ENCODE measurements at regions not wholly inside any gene's neighbourhood (a gene's known extent, or its start where the extent isn't known, plus 50 kb on each side); places are given as distances from the start of the nearest gene placed in this dataset.

DNA sequence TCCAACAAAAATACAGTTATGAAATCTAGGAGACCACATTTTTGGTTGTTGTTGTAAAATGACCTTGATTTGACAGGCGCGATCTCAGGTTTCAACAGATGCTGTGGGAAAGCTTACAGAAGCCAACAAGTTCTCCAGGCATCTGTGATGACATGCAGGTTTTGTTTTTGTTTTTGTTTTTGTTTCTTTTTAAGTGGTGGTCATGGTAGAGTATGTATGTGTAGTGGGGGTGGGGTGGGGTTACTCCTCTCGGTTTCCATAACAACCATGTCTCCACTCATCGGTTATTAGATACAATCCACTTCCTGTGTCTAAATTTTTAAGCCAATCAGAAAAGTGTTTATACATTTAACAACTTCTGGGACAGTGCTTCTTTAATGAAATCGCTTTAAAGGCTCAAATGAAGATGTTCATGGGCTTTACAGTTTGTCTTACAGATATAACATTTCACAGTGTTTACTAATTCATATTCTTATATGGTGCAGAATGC lies 199.9 kb upstream of the FOXN3 start:
- H3K4me1 Mint-ChIP-seq = peaks cover 83% of the 10 kb centered on the region
- H3K9me3 Mint-ChIP-seq = no peaks in the 10 kb centered on the region
- H3K27ac Mint-ChIP-seq = peak overlapping the region; percentile 94
- H3K4me3 Mint-ChIP-seq = peak overlapping the region; percentile 95
- peaks cover 4% of the 10 kb centered on the region for H3K36me3 Mint-ChIP-seq
- no peaks in the 10 kb centered on the region for H3K27me3 Mint-ChIP-seq

DNA sequence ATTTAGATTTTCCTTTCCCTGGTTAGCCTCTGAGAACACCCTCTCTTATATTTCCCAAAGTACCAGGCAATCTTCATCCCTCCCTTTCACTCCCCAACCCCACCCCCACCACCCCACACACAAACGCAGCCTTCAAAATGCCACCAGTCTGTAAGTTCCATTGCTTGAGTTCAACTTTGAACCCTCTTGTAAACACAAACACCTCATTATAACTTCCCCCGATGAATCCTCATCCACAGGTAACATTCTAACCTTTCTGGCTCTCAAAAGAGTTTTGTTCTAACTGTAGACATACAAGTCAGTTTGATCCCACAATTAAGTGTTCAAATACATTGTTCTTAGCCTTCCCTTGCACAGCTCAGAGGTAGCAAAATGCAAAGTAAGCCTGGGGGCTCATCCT lies 199.4 kb upstream of the FOXN3 start:
- no peaks in the 10 kb centered on the region for H3K9me3 Mint-ChIP-seq
- peak overlapping the region; percentile 95 for H3K4me3 Mint-ChIP-seq
- H3K27me3 Mint-ChIP-seq = no peaks in the 10 kb centered on the region
- H3K4me1 Mint-ChIP-seq = peaks cover 81% of the 10 kb centered on the region
- peak overlapping the region; percentile 94 for H3K27ac Mint-ChIP-seq
- peaks cover 6% of the 10 kb centered on the region for H3K36me3 Mint-ChIP-seq

DNA sequence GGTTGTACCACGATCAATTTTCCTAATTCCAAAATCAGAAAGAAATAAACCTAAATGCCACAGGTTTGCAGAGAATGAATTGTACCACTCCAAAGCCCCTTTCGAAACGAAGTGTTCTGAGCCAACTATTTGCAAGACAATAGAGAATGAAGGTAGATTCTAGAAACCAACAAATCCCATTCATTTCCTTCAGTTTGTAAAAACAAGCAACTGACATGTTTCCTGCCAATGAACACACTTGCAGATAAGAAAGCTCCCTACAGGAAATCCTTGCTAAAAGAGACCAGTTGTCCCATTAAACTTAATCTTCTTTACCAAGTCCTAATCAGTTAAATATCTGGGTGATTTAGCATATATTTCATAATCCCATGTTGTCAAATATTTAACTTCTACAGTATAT lies 198.4 kb upstream of the FOXN3 start:
- peak overlapping the region; percentile 95 for H3K4me3 Mint-ChIP-seq
- peaks cover 80% of the 10 kb centered on the region for H3K4me1 Mint-ChIP-seq
- H3K27ac Mint-ChIP-seq = peak overlapping the region; percentile 91
- peaks cover 12% of the 10 kb centered on the region for H3K36me3 Mint-ChIP-seq
- no peaks in the 10 kb centered on the region for H3K27me3 Mint-ChIP-seq
- H3K9me3 Mint-ChIP-seq = no peaks in the 10 kb centered on the region

DNA sequence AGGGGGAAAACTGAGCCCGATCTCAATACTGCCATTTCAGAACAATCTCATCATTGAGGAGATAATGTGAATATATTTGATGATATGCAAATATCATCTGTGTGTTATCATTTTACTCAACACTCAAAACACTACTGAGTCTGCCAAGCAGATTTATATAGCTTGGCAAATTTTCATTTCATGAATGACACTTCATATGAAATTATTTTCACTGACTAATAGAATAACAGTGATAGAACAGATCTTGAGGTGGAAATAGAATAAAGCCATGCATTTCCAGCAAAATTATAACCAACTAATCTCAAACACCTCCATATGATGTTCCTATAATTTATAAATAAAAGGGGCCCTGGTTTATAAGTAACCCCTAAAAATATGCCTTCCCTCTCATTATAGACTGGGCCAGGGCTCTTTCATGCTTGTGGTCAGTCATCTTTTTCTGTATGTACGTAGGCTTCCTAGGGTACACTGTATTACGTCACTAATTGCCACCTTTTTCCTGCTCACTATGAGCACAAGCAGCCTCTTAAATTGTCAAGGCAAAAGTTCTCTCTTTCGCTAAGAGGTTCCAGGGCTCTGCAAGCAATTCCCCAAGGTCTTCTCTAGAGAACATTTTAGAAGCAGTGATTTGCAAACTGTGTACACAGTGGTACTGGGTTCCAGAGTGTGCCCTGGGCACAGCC lies 197.1 kb upstream of the FOXN3 start:
- Mint-ChIP-seq H3K27me3 (no peaks in the 10 kb centered on the region), H3K36me3 (peaks cover 12% of the 10 kb centered on the region), H3K27ac (peak overlapping the region; percentile 86), H3K9me3 (no peaks in the 10 kb centered on the region), H3K4me1 (peaks cover 80% of the 10 kb centered on the region), H3K4me3 (peak overlapping the region; percentile 78)

DNA sequence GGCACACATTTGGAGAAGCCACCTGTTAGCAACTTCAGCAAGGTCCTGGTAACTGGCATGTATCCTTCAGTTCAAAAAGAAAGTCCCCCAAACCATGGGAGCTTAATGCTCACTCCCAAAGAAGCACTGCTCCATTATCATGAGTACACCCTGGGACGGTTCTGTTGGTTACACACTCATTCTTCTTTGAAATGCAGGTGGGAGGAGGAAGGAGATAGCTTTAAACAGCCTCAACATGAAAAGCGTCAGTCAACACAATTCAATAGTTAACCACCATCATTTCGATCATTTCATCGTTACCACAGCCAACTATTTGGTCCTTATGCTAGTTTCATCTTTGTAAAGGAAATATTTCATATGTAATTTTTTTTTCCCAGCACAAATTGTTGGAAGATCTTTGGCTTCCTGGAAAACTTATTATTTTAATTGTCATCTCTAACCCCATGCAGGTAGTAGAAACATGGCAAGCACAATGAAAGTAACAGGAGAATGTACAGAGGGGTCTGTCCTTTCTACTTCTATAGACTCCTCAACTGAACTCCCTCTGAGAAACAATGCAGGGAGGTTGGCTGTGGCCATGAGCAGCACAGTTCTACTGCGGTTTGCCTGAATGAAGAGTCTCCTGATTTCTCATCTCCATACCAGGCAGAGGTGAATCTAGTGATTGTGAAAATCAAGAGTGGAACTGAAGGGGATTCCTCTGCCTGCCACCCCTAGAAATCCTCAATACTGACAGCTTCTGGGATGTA lies 196.4 kb upstream of the FOXN3 start:
- Mint-ChIP-seq H3K4me1 (peaks cover 85% of the 10 kb centered on the region), H3K4me3 (peak overlapping the region; percentile 78), H3K36me3 (peaks cover 18% of the 10 kb centered on the region), H3K27me3 (no peaks in the 10 kb centered on the region), H3K9me3 (no peaks in the 10 kb centered on the region), H3K27ac (peak overlapping the region; percentile 86)

DNA sequence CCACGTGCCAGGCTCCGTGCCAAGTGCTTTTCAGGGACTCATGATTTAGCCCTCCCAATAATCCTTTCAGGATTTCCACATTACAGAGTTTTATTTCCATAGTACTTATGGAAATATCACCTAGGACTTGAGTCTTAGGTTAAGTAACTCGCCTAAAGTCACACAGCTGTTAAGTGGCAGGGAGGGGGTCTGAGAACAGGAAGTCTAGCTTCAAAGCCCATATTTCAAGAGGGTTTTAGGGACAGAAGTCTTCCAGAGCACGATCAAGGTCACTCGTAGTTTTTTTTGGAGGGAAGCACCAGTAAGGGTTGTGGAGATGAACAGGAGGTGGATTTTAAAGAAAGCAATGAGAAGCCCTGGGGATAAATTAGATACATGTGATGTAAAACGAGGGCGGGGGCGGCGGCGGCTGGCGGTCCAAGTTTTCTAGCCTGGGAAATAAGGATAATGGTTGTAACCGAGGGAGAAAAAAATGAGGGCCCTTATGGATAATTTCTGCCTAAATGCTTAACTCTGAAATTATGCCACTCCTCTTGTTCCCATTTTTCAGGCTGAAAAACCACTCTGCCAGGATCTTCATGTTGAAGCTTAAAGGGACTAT lies 192.6 kb upstream of the FOXN3 start:
- Mint-ChIP-seq H3K4me3 (peak overlapping the region; percentile 38), H3K27ac (no peak overlapping the region), H3K9me3 (no peaks in the 10 kb centered on the region)

DNA sequence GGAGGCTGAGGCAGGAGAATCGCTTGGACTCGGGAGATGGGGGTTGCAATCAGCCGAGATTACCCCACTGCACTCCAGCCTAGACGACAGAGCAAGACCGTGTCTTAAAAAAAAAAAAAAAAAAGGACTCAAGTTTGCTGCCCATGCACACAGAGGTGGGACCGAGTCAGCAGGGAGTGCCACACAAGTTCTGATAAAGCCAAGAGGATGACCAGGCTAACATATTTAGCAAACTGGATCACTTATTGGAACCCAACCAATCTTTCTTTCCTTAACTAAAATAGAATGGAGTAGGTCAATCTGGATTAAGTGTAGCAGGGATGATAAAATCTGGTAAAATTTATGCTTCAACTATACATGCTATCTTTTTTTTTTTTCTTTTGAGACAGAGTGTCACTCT lies 190.4 kb upstream of the FOXN3 start:
- Mint-ChIP-seq H3K36me3 (peaks cover 40% of the 10 kb centered on the region), H3K27me3 (no peaks in the 10 kb centered on the region), H3K27ac (no peak overlapping the region), H3K9me3 (no peaks in the 10 kb centered on the region), H3K4me3 (no peak overlapping the region), H3K4me1 (peaks cover 84% of the 10 kb centered on the region)

More for the DNA sequence above, 192.6 kb upstream of the FOXN3 start:
- Mint-ChIP-seq H3K27me3 (no peaks in the 10 kb centered on the region), H3K4me1 (peaks cover 84% of the 10 kb centered on the region), H3K36me3 (peaks cover 37% of the 10 kb centered on the region)

DNA sequence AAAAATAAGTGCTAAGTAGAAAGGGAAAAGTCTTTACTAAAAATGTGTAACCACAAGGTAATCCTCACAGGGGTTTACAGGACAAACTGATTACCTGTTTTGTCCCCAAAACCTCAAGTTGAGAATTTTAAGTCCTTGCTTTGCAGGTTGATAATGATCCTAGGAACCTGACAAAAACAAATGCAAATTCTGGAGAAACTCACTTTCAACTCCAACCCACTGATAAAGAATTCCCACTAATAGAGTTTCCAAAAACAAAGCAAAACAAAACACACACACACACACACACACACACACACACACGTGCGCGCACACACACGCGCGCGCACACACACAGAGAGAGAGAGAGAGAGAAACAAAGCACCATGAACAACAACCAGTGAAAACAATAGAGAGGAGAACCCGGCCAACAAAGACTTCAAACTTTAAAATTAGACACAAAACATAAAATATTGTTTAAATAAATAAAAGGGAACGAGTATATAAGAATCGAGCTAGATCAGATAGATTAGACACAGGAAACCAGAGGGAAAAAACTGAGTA lies 187.0 kb upstream of the FOXN3 start:
- Mint-ChIP-seq H3K9me3 (peaks cover 8% of the 10 kb centered on the region), H3K4me3 (peak overlapping the region; percentile 51), H3K27ac (peak overlapping the region; percentile 53), H3K36me3 (peaks cover 49% of the 10 kb centered on the region), H3K4me1 (peaks cover 70% of the 10 kb centered on the region), H3K27me3 (no peaks in the 10 kb centered on the region)

DNA sequence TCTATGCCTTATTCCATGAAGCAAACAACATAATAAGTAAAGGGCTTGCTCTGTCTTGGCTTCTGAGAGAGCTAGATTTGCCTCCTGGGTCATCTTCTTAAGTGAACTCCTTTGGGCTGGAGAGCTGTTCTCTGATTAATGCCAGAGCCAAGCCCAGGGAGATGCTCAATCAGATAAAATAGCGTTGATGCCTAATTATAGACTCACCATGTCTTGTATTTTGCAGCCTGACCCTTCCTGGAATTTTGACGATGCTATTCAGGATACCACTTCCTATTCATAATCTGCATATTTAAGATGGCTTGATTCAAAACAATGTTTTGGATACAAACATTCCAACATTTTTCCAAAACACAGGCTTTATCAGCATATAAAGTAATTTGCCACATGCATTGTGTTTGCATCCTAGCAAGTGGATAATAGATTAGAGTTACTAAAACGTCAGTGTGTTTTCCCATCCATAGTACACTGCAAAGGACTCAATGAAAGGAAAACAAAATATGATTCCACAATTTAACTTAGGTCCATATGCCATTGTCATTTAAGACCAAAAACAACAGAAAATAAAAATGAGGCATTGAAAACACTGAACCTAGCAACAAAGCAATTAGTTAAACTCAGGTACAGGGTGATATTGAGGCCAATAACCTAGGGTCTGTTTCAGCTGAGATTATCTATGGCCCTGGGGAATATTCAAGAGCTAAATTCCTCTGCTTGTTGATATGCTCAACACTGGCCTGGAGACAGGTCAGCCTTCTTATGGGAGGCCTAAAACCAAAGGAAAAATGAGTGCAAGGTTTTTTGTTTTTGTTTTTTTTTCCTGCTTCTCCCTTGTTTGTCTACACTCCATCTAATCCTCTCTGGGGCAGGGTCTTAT lies 184.2 kb upstream of the FOXN3 start:
- Mint-ChIP-seq H3K36me3 (peaks cover 56% of the 10 kb centered on the region), H3K4me1 (peaks cover 65% of the 10 kb centered on the region), H3K27ac (no peak overlapping the region), H3K9me3 (peaks cover 26% of the 10 kb centered on the region), H3K4me3 (no peak overlapping the region), H3K27me3 (no peaks in the 10 kb centered on the region)

DNA sequence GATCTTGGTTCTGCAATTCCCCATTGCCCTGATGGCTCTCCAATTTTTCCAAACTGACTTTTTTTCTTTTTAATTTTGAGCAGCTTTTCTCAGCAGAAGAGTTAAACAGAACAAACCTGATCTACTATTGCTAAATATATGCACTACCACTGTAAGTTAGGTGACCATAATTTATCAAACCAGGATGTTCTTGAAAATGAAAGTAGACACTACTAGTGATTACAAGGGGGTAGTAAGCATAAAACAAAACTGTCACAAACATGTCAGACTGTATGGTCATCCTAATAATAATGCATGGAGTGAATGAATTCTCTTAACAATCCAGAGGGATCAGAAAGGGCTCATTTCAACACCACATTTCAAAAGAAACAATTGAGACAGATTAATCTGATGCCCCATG lies 183.0 kb upstream of the FOXN3 start:
- Mint-ChIP-seq H3K9me3 (peaks cover 26% of the 10 kb centered on the region), H3K4me1 (peaks cover 56% of the 10 kb centered on the region), H3K36me3 (peaks cover 50% of the 10 kb centered on the region), H3K27ac (peak overlapping the region; percentile 75), H3K27me3 (no peaks in the 10 kb centered on the region), H3K4me3 (peak overlapping the region; percentile 43)

DNA sequence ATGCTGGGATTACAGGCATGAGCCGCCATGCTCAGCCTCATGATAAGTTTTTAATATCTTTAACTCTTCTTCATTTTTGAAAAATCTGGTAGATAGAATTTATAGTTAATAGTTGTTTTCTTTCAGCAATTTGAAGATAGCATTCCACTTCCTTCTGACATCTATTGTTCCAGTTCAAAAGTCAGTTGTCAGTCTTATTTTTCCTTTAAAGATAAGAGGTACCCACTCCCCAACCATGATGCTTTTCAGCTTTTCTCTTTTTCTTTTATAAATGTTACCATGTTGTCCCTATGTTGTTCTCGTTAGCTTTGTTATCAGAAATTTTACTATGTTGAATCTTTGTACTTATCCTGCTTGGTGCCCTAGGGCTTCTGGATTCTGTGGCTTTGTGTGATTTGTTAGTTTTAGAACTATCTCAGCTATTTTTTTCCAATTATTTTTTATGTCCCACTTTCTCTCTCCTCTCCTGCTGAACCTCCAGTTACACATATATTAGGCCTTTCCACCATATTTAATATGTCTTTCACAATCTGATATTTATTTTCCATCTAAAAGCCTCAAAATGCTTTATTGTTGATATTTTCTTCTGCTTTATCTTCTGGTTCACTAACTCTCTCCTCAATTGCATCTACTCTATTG lies 181.6 kb upstream of the FOXN3 start:
- Mint-ChIP-seq H3K4me1 (peaks cover 45% of the 10 kb centered on the region), H3K4me3 (no peak overlapping the region), H3K27me3 (no peaks in the 10 kb centered on the region), H3K36me3 (peaks cover 50% of the 10 kb centered on the region), H3K27ac (peak overlapping the region; percentile 79), H3K9me3 (peaks cover 26% of the 10 kb centered on the region)

DNA sequence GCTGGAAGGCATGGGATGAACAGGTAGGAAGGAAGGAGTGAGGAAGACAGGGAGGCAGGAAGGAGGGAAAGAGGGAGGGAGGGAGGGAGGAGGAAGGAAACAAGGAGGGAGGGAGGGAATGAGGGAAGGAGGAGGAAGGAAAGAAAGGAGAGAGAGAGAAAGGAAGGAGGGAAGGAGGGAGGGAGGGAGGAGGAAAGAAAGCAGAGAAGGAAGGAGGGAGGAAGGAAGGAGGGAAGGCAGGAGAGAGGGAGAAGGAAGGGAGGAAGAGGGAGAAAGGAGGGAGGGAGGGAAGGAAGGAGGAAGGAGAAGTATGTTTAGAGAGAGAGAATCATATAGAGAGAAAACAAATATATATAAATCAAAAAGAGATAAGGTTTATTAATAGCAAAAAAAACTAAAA lies 175.9 kb upstream of the FOXN3 start:
- Mint-ChIP-seq H3K36me3 (peaks cover 59% of the 10 kb centered on the region), H3K4me1 (peaks cover 67% of the 10 kb centered on the region), H3K9me3 (peaks cover 39% of the 10 kb centered on the region), H3K27ac (peak overlapping the region; percentile 87), H3K4me3 (no peak overlapping the region), H3K27me3 (no peaks in the 10 kb centered on the region)

DNA sequence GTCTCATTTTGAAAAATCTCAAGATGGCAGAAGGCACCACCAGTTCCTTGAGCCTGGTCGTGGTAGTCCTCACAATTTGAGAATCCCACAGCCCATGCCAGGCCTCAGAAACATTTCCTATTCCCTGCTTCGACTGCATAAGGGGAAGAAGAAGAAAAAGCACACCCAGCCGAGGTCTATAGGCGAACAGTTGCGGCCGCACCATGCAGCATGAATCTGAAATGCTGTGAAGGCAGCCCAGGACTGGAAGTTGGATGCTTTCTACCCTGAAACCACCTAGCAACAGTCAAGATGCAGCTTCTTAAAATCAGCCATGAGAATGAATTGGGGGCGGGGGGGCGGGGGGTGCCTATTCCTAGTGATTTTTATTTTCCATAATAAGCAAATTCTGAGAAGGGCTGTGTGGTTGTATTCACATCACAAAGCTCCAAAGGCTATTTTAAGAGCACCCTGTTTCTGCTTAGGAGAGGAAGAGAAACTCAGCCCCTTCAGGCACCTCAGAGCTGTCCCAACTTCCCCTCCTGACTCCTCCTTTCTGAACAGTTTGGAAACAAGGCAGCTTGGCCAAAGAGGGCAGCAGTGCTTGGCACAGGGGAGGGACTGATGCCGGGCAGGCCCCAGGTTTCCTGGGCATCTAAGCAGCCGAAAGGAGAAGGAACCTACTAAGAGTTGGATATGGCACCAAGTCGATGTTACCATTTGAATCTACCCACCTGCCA lies 172.5 kb upstream of the FOXN3 start:
- Mint-ChIP-seq H3K9me3 (peaks cover 28% of the 10 kb centered on the region), H3K4me1 (peaks cover 86% of the 10 kb centered on the region), H3K36me3 (peaks cover 48% of the 10 kb centered on the region), H3K27me3 (no peaks in the 10 kb centered on the region), H3K27ac (peak overlapping the region; percentile 23), H3K4me3 (peak overlapping the region; percentile 19)

DNA sequence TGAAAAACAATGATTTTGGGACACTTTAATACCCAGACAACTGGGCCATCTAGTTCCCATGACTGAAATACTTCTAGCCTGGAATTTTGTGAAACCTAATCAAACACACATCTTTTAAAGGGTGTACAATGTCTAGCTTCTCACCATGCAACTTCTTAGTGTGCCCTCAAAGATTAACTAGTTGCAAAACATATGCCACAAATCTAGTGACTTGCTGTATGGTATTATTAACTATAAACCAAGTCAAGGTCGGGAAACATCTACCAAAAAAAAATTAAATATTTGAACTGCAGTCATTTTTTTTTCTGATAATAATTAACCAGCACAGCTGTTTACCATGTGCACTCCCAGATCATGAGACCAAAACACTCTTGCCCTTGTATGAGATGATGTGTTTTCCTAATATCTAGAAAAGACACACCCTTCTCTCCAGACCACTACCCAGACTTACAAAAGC lies 171.8 kb upstream of the FOXN3 start:
- Mint-ChIP-seq H3K27me3 (no peaks in the 10 kb centered on the region), H3K4me1 (peaks cover 84% of the 10 kb centered on the region), H3K4me3 (no peak overlapping the region), H3K36me3 (peaks cover 44% of the 10 kb centered on the region), H3K9me3 (peaks cover 28% of the 10 kb centered on the region), H3K27ac (no peak overlapping the region)
